ENCODE measurements at regions not wholly inside any gene's neighbourhood (a gene's known extent, or its start where the extent isn't known, plus 50 kb on each side); places are given as distances from the start of the nearest gene placed in this dataset.

- no peaks in the 10 kb centered on the region for H3K79me2 ChIP-seq (ENCODE audit: insufficient read depth, low read depth, low read length)
- H3K9me3 ChIP-seq (ENCODE audit: low read length) = no peaks in the 10 kb centered on the region
- H3K36me3 ChIP-seq (ENCODE audit: insufficient read depth, low read length) = no peaks in the 10 kb centered on the region
- H4K20me1 ChIP-seq (ENCODE audit: insufficient read depth, low read length) = no peaks in the 10 kb centered on the region
- DNase-seq (ENCODE audit: low spot score) = no peak
- ChIA-PET CTCF (ENCODE audit: unreplicated experiment) (no interaction called here), POLR2A (interaction anchor here (0.6 kb wide), 1 partner anchor 12 kb away, joined by 3 read pairs; no protein-coding TSS in a partner anchor)
- no TSS peak for BruUV-seq (replicated peaks)
- TF ChIP-seq EZH2phosphoT487 (IDR thresholded peaks at IDR 0.05; ENCODE audit: borderline replicate concordance, low read depth, low read length) (no peak), CTCF (conservative IDR thresholded peaks at IDR 0.05; ENCODE audit: low read length) (no peak)
- H3K27ac ChIP-seq (ENCODE audit: low read depth, low read length, poor library complexity, severe bottlenecking) = no peak overlapping the region
- H3K4me2 ChIP-seq (ENCODE audit: low read length) = no peak overlapping the region
- intact Hi-C loops (cut with micrococcal nuclease; ENCODE audit: unreplicated experiment) = no loop called here
- H3K4me3 ChIP-seq (ENCODE audit: low read depth, low read length, poor library complexity, severe bottlenecking) = no peak overlapping the region
- H3K4me1 ChIP-seq (ENCODE audit: insufficient read depth, low read length, poor library complexity, severe bottlenecking) = no peaks in the 10 kb centered on the region
- no peaks in the 10 kb centered on the region for H3K9me2 ChIP-seq (ENCODE audit: insufficient read depth, low read length)
- no peak overlapping the region for H2AFZ ChIP-seq (ENCODE audit: low read length)
Measured at GRCh38 chr4:32128549-32128948, 1408.4 kb downstream of the PCDH7 start.

DNA sequence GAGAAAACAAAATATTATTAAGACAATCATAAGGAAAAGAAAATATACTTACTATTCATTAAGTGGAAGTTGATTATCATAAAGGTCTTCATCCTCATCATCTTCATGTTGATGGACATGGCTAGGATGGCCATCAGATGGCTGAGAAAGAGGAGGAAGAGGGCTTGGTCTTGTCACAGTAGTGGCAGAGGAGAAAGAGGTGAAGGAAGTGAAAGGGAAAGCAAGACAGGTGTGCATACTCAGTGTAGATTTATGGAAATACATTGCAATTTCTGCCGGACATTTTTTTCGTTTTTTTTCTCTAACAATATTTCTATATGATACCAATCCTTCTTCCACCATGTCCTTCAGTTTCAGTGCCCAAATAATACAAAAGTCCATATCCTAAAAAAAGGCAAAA, 1409.8 kb downstream of the PCDH7 start:
- no peaks in the 10 kb centered on the region for H4K20me1 ChIP-seq (ENCODE audit: insufficient read depth, low read length)
- H3K36me3 ChIP-seq (ENCODE audit: insufficient read depth, low read length) = no peaks in the 10 kb centered on the region
- no peak for TF ChIP-seq EZH2phosphoT487 (IDR thresholded peaks at IDR 0.05; ENCODE audit: borderline replicate concordance, low read depth, low read length)
- TF ChIP-seq CTCF (conservative IDR thresholded peaks at IDR 0.05; ENCODE audit: low read length) = no peak
- H3K79me2 ChIP-seq (ENCODE audit: insufficient read depth, low read depth, low read length) = no peaks in the 10 kb centered on the region
- H3K27ac ChIP-seq (ENCODE audit: low read depth, low read length, poor library complexity, severe bottlenecking) = no peak overlapping the region
- DNase-seq (ENCODE audit: low spot score) = no peak
- no peak overlapping the region for H3K4me3 ChIP-seq (ENCODE audit: low read depth, low read length, poor library complexity, severe bottlenecking)
- H3K4me2 ChIP-seq (ENCODE audit: low read length) = no peak overlapping the region
- ChIA-PET POLR2A (interaction anchor here (0.6 kb wide), 1 partner anchor 9 kb away, joined by 7 read pairs; no protein-coding TSS in a partner anchor), CTCF (ENCODE audit: unreplicated experiment) (no interaction called here)
- no peak overlapping the region for H2AFZ ChIP-seq (ENCODE audit: low read length)
- H3K9me3 ChIP-seq (ENCODE audit: low read length) = no peaks in the 10 kb centered on the region
- BruUV-seq (replicated peaks) = no TSS peak
- H3K9me2 ChIP-seq (ENCODE audit: insufficient read depth, low read length) = no peaks in the 10 kb centered on the region
- H3K4me1 ChIP-seq (ENCODE audit: insufficient read depth, low read length, poor library complexity, severe bottlenecking) = no peaks in the 10 kb centered on the region
- intact Hi-C loops (cut with micrococcal nuclease; ENCODE audit: unreplicated experiment) = no loop called here

DNA sequence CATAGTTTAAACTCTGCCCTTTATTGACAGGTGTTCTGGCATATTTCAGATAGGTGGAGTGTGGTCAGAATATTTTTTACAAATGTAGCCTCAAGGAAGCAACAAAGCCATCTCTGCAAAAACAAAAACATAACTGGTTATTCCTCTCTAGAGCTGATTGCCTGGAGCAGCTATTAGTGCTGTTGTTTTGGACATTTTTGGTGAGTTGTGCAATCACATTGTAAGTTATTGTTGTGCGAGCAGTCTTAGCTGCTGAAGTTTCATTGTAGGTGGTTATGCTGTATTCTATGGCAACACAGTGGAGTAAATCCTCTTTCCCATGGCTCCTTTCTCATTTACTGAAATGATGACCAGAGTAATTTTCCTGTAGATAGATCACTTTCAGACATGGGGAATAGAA, 1413.0 kb downstream of the PCDH7 start:
- Histone ChIP-seq H3K79me2 (ENCODE audit: insufficient read depth, low read depth, low read length) (no peaks in the 10 kb centered on the region), H3K4me2 (ENCODE audit: low read length) (no peak overlapping the region), H3K4me3 (ENCODE audit: low read depth, low read length, poor library complexity, severe bottlenecking) (no peak overlapping the region), H3K9me2 (ENCODE audit: insufficient read depth, low read length) (no peaks in the 10 kb centered on the region), H3K36me3 (ENCODE audit: insufficient read depth, low read length) (no peaks in the 10 kb centered on the region), H3K9me3 (ENCODE audit: low read length) (no peaks in the 10 kb centered on the region; the same call in 1 of the 2 replicates), H4K20me1 (ENCODE audit: insufficient read depth, low read length) (no peaks in the 10 kb centered on the region), H3K4me1 (ENCODE audit: insufficient read depth, low read length, poor library complexity, severe bottlenecking) (no peaks in the 10 kb centered on the region), H2AFZ (ENCODE audit: low read length) (no peak overlapping the region), H3K27ac (ENCODE audit: low read depth, low read length, poor library complexity, severe bottlenecking) (no peak overlapping the region)
- intact Hi-C loops (cut with micrococcal nuclease; ENCODE audit: unreplicated experiment) = no loop called here
- ChIA-PET POLR2A (no interaction called here), CTCF (ENCODE audit: unreplicated experiment) (no interaction called here)
- TF ChIP-seq EZH2phosphoT487 (IDR thresholded peaks at IDR 0.05; ENCODE audit: borderline replicate concordance, low read depth, low read length) = no peak
- TF ChIP-seq CTCF (conservative IDR thresholded peaks at IDR 0.05; ENCODE audit: low read length) = no peak
- DNase-seq (ENCODE audit: low spot score) = no peak
- BruUV-seq (replicated peaks) = no TSS peak
